AG10803 (cell line): ENCODE measurements at regions not wholly inside any gene's neighbourhood (a gene's known extent, or its start where the extent isn't known, plus 50 kb on each side); places are given as distances from the start of the nearest gene placed in this dataset.

Experiments used
- DNase-seq: peaks from one replicate; pipeline ENCODE4 v3.0.0; 2010; ENCODE audit warnings: low read depth
- H3K4me3 ChIP-seq: 2 replicates; pipeline ENCODE4 v1.5.1; 2011; ENCODE audit warnings: mild to moderate bottlenecking, low read length, control low read depth
- CTCF ChIP-seq: conservative IDR thresholded peaks from 2 replicates; pipeline ENCODE4 v1.5.1; 2011; ENCODE audit warnings: mild to moderate bottlenecking, low read length, control low read depth, inconsistent platforms

GRCh38 chr19:56947206-56947605 is 106.7 kb upstream of the PEG3 start:
- no peak for TF ChIP-seq CTCF
- H3K4me3 ChIP-seq = no peak overlapping the region
- no peak for DNase-seq

GRCh38 chr19:56949626-56950025 is 109.1 kb upstream of the PEG3 start:
- TF ChIP-seq CTCF = no peak
- no peak for DNase-seq

GRCh38 chr19:56951672-56952071 is 111.1 kb upstream of the PEG3 start:
- H3K4me3 ChIP-seq = no peak overlapping the region
- DNase-seq = no peak
- TF ChIP-seq CTCF = no peak

More at GRCh38 chr19:56949626-56950025, 109.1 kb upstream of the PEG3 start:
- no peak overlapping the region for H3K4me3 ChIP-seq

- H3K4me3 ChIP-seq = no peak overlapping the region
- no peak for DNase-seq
- no peak for TF ChIP-seq CTCF
Observed at GRCh38 chr19:56953470-56953869, 112.9 kb upstream of the PEG3 start.

- no peak for DNase-seq
- H3K4me3 ChIP-seq = no peak overlapping the region
- no peak for TF ChIP-seq CTCF
Observed at GRCh38 chr19:56955637-56956216, 115.2 kb upstream of the PEG3 start.

GRCh38 chr19:56956503-56957226 is 116.1 kb upstream of the PEG3 start:
- H3K4me3 ChIP-seq = no peak overlapping the region
- TF ChIP-seq CTCF = no peak
- no peak for DNase-seq

GRCh38 chr19:56959205-56959604 is 118.7 kb upstream of the PEG3 start:
- no peak for TF ChIP-seq CTCF
- no peak for DNase-seq
- no peak overlapping the region for H3K4me3 ChIP-seq
